Large intestine (tissue), 3 donors: ENCODE measurements at regions not wholly inside any gene's neighbourhood (a gene's known extent, or its start where the extent isn't known, plus 50 kb on each side); places are given as distances from the start of the nearest gene placed in this dataset.
"Not testable (repeated sequence)": the region's sequence is repeated elsewhere in the genome, so short reads cannot be mapped to it uniquely, and the experiment has no call there.

Experiments used
- DNase-seq, 2 donors: peaks; one replicate each; pipeline versions ENCODE4 v3.0.0 to v3.0.0-alpha.2; 2013
- H3K27ac ChIP-seq: one replicate; pipeline ENCODE4 v1.5.1; 2013; ENCODE audit warnings: low read length
- H3K27me3 ChIP-seq: 2 replicates; pipeline ENCODE4 v1.6.1; 2013; ENCODE audit warnings: low read length; ENCODE audit not compliant: control insufficient read depth, insufficient read depth
- H3K36me3 ChIP-seq: 2 replicates; pipeline ENCODE4 v1.6.1; 2013; ENCODE audit warnings: low read length; ENCODE audit not compliant: control insufficient read depth, insufficient read depth
- H3K4me1 ChIP-seq: one replicate; pipeline ENCODE4 v1.6.1; 2013; ENCODE audit warnings: low read length; ENCODE audit not compliant: control insufficient read depth, insufficient read depth
- H3K4me3 ChIP-seq: one replicate; pipeline ENCODE4 v1.5.1; 2013; ENCODE audit warnings: low read length
- H3K9me3 ChIP-seq: one replicate; pipeline ENCODE4 v1.6.1; 2013; ENCODE audit warnings: mild to moderate bottlenecking, low read depth, low read length, moderate library complexity; ENCODE audit not compliant: control insufficient read depth
- WGBS: methylation state at CpG from one replicate; pipeline ENCODE4 v1.1.5; 2013; ENCODE audit warnings: low lambda C conversion rate; ENCODE audit not compliant: insufficient coverage; 5-methylcytosine and 5-hydroxymethylcytosine counted together

GRCh38 chr3:153634683-153635082 lies 472.7 kb downstream of the RAP2B start:
- H3K9me3 ChIP-seq, result no peaks in the 10 kb centered on the region
- H3K4me3 ChIP-seq, result no peak overlapping the region
- H3K4me1 ChIP-seq, result peaks cover 2% of the 10 kb centered on the region
- no peaks in the 10 kb centered on the region for H3K36me3 ChIP-seq
- DNase-seq, result no peak
- WGBS, result 92% methylated on average over 2 of the region's 4 CpGs
- no peak overlapping the region for H3K27ac ChIP-seq
- no peaks in the 10 kb centered on the region for H3K27me3 ChIP-seq

GRCh38 chr3:153639631-153640030 lies 477.6 kb downstream of the RAP2B start:
- Histone ChIP-seq H3K27ac (peak overlapping the region; percentile 85), H3K36me3 (no peaks in the 10 kb centered on the region), H3K27me3 (no peaks in the 10 kb centered on the region), H3K9me3 (no peaks in the 10 kb centered on the region), H3K4me1 (peaks cover 16% of the 10 kb centered on the region), H3K4me3 (no peak overlapping the region)
- no CpG with 5 or more reads among the region's 1 CpG for WGBS
- no peak for DNase-seq

- WGBS, result no CpG with 5 or more reads among the region's 8 CpGs
- DNase-seq, result peak; percentile 89 to 96
- Histone ChIP-seq H3K9me3 (no peaks in the 10 kb centered on the region), H3K4me3 (no peak overlapping the region), H3K27me3 (no peaks in the 10 kb centered on the region), H3K27ac (peak overlapping the region; percentile 85), H3K4me1 (peaks cover 16% of the 10 kb centered on the region), H3K36me3 (no peaks in the 10 kb centered on the region)
These were observed 479.0 kb downstream of the RAP2B start for GRCh38 chr3:153640689-153641665.

GRCh38 chr3:153642576-153642975 lies 478.6 kb upstream of the ARHGEF26 start:
- not testable (repeated sequence) for DNase-seq, H3K4me3 ChIP-seq

GRCh38 chr3:153643471-153643870 lies 477.7 kb upstream of the ARHGEF26 start:
- not testable (repeated sequence) for H3K27ac ChIP-seq, H3K27me3 ChIP-seq, DNase-seq, H3K36me3 ChIP-seq, H3K4me3 ChIP-seq, H3K9me3 ChIP-seq
- H3K4me1 ChIP-seq, result peaks cover 16% of the 10 kb centered on the region
- 96% methylated on average over 2 of the region's 2 CpGs for WGBS

More at GRCh38 chr3:153642576-153642975, 478.6 kb upstream of the ARHGEF26 start:
- H3K9me3 ChIP-seq, H3K27ac ChIP-seq, H3K36me3 ChIP-seq, H3K27me3 ChIP-seq: not testable (repeated sequence)
- peaks cover 16% of the 10 kb centered on the region for H3K4me1 ChIP-seq

GRCh38 chr3:153649286-153649839 lies 471.8 kb upstream of the ARHGEF26 start:
- DNase-seq, result no peak
- Histone ChIP-seq H3K4me3 (no peak overlapping the region), H3K9me3 (no peaks in the 10 kb centered on the region), H3K27me3 (no peaks in the 10 kb centered on the region), H3K27ac (no peak overlapping the region), H3K36me3 (no peaks in the 10 kb centered on the region), H3K4me1 (no peaks in the 10 kb centered on the region)
- WGBS, result 90% methylated on average over 2 of the region's 2 CpGs

- no peak for DNase-seq
These were observed 469.1 kb upstream of the ARHGEF26 start for GRCh38 chr3:153652076-153652475.

GRCh38 chr3:153657046-153657445 lies 464.1 kb upstream of the ARHGEF26 start:
- Histone ChIP-seq H3K27me3 (no peaks in the 10 kb centered on the region), H3K27ac (peak overlapping the region; percentile 49), H3K4me3 (no peak overlapping the region), H3K9me3 (no peaks in the 10 kb centered on the region), H3K36me3 (no peaks in the 10 kb centered on the region), H3K4me1 (no peaks in the 10 kb centered on the region)
- DNase-seq, result no peak

More at GRCh38 chr3:153652076-153652475, 469.1 kb upstream of the ARHGEF26 start:
- Histone ChIP-seq H3K4me3 (no peak overlapping the region), H3K27me3 (no peaks in the 10 kb centered on the region), H3K4me1 (no peaks in the 10 kb centered on the region), H3K36me3 (no peaks in the 10 kb centered on the region), H3K9me3 (no peaks in the 10 kb centered on the region), H3K27ac (no peak overlapping the region)

- H3K9me3 ChIP-seq, result no peaks in the 10 kb centered on the region
- peak overlapping the region; percentile 49 for H3K27ac ChIP-seq
- DNase-seq, result peak; percentile 21 to 70
- no peaks in the 10 kb centered on the region for H3K27me3 ChIP-seq
- H3K4me3 ChIP-seq, result no peak overlapping the region
- no peaks in the 10 kb centered on the region for H3K36me3 ChIP-seq
- no peaks in the 10 kb centered on the region for H3K4me1 ChIP-seq
- no CpG with 5 or more reads among the region's 3 CpGs for WGBS
These were observed 463.7 kb upstream of the ARHGEF26 start for GRCh38 chr3:153657461-153657860.

- H3K36me3 ChIP-seq, result no peaks in the 10 kb centered on the region
- H3K27me3 ChIP-seq, result no peaks in the 10 kb centered on the region
- no peak overlapping the region for H3K4me3 ChIP-seq
- H3K4me1 ChIP-seq, result no peaks in the 10 kb centered on the region
- DNase-seq, result peak; percentile 50 to 81
- peak overlapping the region; percentile 49 for H3K27ac ChIP-seq
- no peaks in the 10 kb centered on the region for H3K9me3 ChIP-seq
These were observed 463.1 kb upstream of the ARHGEF26 start for GRCh38 chr3:153658136-153658535.
